Epidermal melanocyte (primary cell): ENCODE measurements at regions not wholly inside any gene's neighbourhood (a gene's known extent, or its start where the extent isn't known, plus 50 kb on each side); places are given as distances from the start of the nearest gene placed in this dataset.
"Not testable (repeated sequence)": the region's sequence is repeated elsewhere in the genome, so short reads cannot be mapped to it uniquely, and the experiment has no call there.

ENCODE experiments used
- DNase-seq: peaks from one replicate; pipeline ENCODE4 v3.0.0; 2011; ENCODE audit warnings: low spot score; ENCODE audit not compliant: insufficient read length

DNA sequence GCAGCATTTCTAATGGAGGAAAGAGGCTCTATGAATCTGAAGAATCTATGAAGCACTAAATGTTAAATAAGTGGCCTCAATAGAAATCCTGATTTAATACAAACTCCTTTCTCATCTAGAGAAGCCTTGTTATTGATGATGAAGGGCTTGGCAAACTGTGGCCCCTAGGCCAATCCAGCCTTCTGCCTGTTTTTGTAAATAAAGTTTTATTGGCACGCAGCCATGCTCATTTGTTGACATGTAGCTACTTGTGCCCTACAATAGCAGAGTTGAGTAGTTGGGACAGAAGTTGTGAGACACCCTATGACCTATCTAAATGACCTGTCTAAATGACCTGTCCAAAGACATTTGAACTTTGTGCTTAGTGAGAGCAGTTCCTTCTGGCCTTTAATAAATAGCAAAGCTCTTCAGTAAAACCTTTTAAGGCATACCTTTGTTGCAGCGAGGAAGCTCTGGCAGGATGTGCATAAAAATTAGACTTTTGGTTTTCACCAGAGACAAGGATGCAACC, 484.4 kb upstream of the SPRED2 start:
- no peak for DNase-seq

DNA sequence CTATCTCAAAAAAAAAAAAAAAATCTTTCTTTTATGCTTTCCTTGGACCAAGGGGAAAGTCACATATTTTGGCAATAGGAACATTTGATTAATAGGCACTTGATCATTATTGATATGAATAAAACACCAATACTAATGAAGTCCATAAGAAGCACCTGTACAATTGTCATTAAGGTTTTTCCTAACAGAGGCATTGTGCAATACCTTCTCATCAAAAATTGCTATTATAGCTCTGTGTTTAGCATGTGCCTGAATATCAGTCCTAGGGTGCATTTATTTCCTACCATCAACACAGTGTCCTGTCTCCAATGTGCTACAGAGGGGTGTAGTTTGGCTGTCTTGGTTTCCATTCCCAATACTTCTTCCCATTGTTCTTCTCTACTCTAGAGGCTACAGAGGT, 483.8 kb upstream of the SPRED2 start:
- DNase-seq = no peak

DNA sequence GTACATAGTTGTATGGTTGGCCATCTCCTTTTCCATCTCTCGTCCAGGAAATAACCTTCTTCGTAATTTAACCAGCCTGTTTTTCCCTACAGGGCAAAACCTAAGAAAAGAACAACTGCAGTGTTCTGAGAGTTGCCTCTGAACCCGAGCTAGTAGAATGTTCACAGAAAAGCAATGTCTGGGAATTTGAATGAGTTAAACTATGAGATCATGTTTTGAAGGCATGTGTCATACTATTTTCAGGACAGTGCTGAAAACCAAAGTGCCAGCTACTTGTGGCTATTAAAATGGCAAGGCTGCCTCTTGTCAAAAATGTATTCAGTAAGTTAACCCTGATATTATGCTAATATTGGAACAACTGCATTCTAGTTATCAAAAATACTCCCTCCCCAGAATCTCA, 482.9 kb upstream of the SPRED2 start:
- no peak for DNase-seq

DNA sequence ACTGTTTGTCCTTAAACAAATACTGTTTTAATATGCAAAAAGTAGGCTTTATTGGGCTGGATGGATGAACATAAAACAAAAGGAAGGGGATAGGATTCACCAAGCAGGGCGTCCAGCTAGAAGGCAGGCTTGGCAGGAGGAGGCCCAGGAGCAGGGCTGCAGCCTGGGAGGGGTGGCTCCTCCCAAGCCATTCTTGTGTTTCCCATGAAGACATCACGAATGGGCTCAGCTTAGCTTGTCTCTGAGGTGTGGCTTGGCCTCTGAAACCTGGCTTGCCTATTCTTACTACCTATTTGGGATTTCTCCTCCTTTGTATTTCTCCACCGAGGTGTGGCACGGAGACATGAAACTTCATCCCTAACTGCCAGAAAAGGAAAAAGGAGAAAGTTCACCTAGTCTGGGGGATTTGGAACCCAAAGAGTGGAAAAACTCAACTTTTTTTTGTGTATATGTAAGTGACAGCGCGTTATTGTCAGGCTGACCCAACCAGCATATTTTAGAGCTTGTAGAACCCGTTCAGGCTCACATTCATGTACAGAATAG, 481.9 kb upstream of the SPRED2 start:
- DNase-seq = no peak

DNA sequence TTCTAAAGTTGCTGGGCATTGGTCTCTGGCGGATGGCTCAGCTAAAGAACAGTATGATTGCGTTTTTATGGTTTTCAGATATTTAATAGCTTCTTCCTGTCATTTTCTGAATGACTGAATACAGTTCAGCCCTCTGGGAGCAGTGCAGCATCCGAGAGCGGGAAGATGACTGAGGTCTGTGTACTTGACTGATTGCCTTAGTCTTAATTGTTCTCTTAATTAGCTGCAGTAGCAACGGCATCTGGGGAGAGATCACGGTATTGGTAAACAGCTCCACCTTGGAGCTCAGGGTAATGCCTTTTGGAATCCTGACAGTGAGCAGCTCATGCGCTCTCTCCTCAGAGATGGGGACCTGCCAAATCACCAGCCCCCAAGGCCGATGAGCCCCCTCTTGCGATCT, 481.4 kb upstream of the SPRED2 start:
- no peak for DNase-seq

DNA sequence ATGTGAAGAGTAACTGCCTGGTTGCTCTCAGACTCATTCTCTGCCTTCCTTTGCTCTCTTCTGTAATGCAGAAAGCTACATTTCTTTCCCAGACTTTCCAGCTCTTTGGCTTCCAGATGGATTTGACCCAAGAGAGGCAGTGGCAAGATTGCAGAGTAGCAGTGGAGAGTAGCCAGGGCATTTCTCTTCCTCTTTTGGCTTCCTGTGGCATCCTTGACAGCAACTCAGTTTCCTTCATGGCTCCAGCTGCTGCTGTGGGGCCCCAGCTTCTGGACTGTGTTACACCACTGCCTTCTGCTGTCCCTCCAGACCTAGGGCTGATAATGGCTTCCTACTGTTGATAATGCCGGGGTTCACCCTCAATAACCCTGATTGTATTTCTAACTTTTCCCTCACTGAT, 469.4 kb upstream of the SPRED2 start:
- DNase-seq = no peak

DNA sequence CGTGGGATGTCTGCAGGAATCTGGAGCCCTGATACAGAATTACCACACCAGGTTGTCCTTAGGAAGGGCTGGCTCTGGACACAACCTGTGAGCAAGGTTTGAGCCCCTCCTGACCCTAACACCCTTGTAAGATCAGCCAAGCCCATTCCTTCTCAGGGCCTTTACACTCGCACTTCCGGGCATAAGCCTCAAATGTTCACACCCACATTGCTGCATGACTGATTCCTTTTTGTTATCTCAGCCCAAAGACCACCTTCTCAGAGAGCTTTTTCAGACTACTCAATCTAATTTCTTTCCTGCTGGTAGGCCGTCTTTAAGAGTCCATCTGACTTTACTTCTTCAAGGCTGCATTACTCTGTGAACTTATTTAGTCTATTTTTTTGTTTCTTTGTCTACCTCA, 464.0 kb upstream of the SPRED2 start:
- no peak for DNase-seq

DNA sequence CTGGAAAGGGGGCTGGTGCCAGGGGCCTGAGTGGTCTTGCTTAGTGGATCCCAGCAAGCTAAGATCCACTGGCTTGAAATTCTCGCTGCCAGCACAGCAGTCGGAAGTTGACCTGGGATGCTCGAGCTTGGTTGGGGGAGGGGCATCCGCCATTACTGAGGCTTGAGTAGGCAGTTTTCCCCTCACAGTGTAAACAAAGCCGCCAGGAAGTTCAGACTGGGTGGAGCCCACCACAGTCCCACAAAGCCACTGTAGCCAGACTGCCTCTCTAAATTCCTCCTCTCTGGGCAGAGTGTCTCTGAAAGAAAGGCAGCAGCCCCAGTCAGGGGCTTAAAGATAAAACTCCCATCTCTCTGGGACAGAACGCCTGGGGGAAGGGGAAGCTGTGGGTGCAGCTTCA, 457.7 kb upstream of the SPRED2 start:
- not testable (repeated sequence) for DNase-seq

DNA sequence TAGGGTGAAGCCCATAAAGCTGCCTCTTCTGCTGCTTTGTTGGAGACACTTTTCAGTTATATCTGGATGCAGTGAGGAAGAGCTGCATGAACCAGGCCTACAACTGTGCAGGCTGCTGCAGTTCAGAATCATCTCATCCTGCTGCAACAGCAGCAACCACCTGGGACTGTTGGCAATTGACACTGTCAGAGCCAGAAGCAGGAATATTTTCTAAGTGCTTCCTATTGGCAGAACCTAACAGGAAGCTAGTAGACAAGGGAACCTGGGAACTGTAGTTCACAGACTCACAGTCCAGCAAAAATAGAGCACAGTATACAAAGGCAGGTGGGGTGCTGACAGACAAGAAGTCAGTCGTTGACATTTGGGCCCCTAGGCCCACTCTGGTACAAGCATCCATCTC, 452.9 kb upstream of the SPRED2 start:
- no peak for DNase-seq

DNA sequence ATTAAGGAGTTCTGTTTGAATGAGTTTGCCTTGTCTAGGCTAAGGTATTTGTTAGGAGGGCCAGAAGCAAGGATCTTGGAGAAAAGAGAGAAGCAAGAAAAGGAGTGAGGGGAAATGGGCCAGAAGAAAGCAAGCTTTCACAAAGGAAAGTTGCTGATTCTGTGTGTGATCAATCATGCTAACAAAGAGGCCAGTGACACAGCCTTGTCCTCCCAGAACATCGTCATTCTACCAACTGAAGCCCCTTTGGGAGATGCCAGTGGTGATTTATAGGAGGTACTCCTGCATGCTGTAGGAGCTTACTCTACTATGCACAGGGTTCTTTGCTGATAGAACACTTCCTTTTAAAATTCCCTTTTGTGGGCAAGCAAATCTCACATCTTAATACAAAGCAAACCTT, 449.2 kb upstream of the SPRED2 start:
- DNase-seq = no peak

DNA sequence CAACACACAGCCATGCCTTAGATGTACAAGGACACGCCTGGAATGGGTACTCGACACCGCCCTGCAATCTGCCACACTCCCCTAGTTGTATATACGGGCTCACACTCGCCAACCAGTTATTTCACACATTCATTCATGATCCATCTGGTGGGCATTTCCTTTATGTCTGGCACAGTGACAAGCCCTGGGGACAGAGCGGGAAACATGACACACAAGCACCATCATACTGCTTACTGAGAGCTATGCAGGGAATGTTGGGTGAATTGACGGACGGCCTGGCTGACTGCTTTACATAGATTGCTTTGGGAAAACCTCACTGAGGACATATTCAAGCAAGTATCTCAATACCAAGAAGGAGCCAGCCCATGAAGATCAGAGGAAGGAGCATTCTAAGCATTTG, 448.0 kb upstream of the SPRED2 start:
- no peak for DNase-seq

DNA sequence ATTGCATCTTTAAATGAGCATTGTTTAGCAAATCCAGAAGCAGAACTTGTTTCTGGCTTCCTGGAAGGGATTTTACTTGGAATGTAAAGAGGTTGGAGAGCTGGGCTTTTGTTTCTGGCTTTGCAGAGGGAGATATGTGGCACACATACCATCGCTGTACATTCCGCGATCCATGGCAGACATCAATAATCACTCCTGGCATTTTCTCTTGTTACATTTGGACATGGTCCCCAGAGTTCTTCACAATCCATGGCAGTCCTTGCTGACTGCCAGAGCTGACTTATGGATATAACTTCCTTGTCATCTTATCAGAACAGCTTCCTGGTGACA, 445.6 kb upstream of the SPRED2 start:
- no peak for DNase-seq

DNA sequence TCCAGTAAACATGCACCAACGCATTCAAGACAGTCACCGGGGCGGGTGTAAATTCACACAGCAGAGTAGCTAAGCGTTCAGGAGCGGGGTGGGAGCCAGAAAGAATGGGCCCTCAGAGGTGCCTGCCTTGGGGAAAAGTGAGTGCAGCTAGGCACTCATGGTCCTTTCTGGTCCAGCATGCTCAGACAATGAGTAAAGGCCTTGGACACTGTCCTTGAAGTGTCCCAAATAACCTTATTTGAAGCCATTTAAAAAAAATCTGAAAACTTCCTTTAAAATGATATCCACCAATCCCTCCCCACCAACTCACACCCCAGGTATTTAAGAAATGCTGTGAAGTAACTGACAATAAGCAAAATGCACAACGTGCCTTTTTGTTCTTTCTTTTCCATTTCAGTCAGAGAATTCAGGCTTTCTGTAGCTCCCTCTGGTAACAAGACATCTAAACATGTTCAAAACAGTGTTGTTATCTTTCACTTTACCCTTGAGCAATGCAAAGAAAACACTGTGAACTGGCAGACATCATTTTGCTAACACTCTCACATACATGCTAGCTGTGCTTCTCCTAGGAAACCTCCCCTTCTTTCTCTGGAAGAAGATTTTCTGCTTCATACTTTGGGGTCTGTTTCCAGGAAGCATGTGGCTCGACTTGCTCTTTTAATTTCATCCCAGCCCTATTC, 445.1 kb upstream of the SPRED2 start:
- DNase-seq = no peak

DNA sequence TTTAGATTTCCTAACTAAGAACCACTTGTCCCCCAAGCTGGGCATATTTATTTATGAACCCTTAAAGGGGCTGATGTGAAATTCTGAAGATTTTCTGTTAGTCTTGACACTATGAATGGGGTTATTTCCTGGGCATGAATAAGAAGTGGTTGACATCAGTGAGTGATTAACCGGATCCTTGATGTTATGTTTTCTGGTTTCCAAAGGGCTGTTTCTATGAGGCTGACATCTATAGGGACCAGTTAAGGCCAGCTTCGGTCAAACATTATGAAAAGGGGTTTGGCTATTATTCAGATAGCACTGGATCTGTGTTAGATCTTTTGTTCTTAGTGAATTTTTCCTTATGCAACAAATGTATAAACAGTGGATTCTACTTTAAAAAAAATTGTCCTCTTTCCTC, 443.7 kb upstream of the SPRED2 start:
- DNase-seq = no peak

DNA sequence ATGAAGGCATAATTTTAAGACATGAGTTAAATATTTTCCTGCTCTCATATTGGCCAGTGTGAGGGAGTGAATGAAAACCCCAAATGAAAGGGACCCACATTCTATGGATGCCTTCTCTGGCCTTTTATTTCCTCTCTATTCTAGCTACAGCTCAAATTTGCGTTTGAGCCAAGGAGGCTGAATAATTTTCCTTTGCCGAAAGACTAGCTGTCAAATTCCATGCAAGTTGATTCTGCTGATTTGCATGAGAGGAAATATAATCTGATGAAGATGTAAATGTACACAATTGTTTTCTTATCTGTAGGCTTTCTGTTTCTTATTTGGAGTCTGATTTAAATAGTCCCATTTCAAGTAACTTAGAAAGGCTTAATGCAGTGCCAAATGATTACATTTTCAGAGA, 438.4 kb upstream of the SPRED2 start:
- DNase-seq = no peak

DNA sequence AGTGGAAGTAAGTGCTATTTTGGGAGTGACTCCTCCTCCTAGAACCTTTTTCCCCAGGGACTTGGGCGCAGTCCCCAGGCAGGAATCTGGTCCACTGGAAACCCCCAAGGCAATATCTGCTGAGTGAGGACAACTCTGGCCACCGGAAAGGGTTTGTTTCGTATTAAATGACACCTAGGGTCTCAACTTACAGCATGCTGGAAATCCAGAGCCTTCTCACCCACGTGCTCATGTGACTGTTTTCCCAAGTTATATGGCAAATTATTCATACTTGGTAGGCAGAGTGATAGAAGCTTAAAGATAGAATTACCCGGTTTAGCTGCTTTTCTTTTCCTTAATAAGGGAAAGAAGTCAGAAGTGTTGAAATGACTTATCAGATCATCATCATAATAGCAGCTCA, 436.9 kb upstream of the SPRED2 start:
- DNase-seq = no peak

DNA sequence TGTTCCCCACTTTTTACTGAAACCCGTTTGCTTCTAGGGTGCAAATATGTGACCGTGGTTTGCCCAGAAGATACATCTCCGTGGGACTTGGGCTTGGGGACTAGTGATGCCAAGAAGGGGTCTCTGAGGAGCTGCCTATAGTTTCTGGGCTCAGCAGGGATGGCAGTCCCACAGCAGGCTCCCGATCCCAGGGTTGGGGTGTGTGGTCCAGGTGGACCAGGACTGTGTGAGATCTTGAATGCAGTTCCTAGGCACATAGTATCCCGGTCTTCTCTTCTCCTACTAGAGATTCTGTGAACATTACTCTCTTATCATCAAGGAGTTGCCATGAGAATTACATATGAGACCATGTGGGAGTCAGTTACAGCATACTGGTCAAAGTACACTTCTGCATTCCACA, 435.8 kb upstream of the SPRED2 start:
- no peak for DNase-seq

DNA sequence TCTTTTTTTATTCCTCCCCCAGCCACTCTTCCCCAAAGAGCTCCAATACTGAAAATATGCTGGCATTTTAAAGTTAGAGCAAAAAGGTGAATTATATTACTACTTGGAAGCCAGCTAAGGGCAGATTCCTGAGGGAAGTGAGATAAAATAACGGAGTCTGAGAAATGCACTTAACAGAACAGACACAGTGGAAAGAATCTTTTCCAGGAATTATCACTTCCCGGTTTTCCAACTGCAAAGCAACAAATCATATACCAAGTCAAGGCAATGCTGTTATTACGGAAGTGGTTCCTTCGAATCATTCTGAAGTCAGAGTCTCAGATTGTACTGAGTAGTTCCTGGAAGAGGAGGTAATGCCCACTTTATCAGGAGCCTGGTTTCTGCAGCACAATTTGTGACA, 435.0 kb upstream of the SPRED2 start:
- no peak for DNase-seq

DNA sequence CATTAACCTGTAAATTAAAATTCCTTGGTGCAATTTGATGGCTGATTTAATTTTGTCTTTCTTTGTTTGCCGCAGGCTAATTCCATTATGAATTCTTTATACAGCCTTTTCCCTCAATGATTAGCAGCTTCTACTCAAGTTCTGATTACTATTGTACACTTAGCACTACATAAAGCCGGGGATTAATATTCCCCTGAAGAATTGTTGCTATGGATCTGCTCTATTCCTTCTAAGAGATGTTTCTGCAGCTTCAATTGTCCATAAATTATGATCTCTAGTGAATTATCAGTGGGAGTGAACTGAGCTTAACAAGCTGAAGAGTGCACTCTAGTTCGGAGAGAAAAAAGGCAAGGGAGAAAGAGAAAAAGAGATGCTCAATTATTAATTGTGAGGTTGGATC, 433.7 kb upstream of the SPRED2 start:
- no peak for DNase-seq

DNA sequence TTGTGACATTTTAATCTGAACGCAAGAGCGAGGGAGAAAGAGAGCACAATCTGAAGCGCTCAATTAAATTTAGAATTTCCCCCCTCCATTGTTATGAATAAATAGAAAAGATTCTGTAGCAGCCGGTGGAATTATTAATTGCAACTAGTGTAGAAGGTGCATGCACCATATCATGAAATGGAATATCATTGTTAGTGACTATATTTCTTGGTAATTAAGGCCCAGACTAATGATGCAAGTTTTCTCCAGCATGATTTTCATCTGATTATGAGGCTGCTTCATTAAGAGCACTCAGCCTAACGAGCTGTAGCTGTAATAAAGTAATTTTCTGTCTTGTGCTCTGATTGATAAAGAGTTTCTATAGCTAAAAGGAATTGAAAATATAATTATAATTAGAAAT, 432.2 kb upstream of the SPRED2 start:
- DNase-seq = no peak

DNA sequence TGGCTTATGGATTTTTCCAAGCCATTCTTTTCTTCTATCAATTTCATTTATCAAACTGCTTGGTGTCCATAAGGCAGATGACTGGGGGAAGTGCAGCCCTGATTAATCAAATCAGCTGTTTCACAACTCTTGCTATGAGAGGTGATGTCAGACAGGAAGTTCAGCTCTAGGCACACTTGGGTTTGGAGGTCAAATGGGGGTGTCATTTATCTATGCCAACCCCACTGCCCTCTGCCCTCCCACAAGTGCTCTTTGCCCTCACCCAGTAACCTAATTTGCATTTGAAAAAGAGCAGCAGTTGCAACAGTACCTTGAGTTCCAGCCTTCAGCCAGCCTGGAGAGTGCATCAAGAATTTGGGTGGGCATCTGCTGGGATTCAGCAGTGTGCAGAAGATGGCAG, 431.3 kb upstream of the SPRED2 start:
- DNase-seq = no peak

DNA sequence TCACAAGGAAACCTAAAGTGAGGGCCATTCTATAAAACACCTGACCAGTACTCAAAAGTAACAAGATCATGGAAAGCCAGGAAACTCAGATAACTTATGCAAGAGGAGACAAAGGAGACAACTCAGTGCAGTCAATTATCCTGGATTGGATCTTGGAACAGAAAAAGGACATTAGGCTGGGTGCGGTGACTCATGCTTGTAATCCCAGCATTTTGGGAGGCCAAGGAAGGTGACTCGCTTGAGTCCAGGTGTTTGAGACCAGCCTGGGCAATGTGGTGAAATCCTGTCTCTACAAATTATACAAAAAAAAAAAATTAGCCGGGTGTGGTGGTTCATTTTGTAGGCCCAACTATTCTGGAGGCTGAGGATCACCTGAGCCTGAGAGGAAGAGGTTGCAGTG, 424.5 kb upstream of the SPRED2 start:
- no peak for DNase-seq

DNA sequence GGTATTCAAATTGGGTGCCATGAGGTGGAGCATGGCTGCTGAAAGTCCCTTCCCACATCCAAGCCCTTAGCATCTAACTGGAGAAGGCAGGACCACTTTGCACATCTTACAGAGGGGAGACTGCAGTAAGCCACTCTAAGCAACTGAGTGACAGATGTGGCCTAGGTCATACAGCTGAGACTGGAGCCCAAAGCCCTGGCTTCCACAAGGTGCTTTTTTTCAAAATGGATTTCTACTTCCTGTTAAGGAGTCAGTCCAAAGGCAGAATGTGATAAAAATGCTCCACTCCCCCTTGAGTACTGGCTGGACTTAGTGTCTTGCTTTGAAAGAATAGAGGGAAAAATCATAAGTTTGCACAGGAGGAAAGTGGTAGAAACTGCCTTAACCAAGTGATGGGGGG, 424.0 kb upstream of the SPRED2 start:
- DNase-seq = no peak

DNA sequence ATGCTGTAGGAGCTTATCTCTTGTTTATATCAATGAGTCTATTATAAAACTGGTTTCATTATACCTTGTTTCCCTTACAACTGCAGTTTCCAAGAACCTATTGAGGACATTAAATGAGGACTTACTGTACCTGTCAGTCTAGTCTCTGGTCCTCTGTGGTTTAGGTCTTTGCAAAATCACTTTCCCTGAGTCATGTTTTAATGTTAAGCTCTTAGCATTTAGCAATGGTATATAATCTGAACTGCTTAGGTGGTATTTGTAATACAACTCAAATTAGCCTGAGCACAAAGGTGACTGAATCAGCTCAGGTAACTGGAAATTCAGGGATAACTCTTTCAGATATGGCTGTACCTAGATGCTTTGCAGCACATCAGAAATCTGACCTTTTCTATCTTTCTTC, 418.3 kb upstream of the SPRED2 start:
- DNase-seq = no peak
